SK-N-SH treated with all-trans-retinoic acid at 6 μM for 48 hours (cell line): ENCODE measurements at regions not wholly inside any gene's neighbourhood (a gene's known extent, or its start where the extent isn't known, plus 50 kb on each side); places are given as distances from the start of the nearest gene placed in this dataset.

Source experiments
- ARNTL ChIP-seq: fragments of 450-650 bp; formaldehyde crosslinking; IDR thresholded peaks from 2 replicates; pipeline ENCODE4 v1.5.0; 2020; ENCODE audit warnings: low read depth, mild to moderate bottlenecking, moderate library complexity, borderline replicate concordance
- CREB5 ChIP-seq: fragments of 250-450 bp; sonication (Bioruptor Pico); IDR thresholded peaks from 2 replicates; pipeline ENCODE4 v1.5.1; 2020; ENCODE audit warnings: low read depth, mild to moderate bottlenecking, moderate library complexity
- CSDC2 ChIP-seq: fragments of 250-450 bp; sonication (Bioruptor Pico); IDR thresholded peaks from 2 replicates; pipeline ENCODE4 v1.5.0; 2020; ENCODE audit warnings: mild to moderate bottlenecking, moderate library complexity
- CSRNP3 ChIP-seq: fragments of 250-450 bp; sonication (Bioruptor Pico); IDR thresholded peaks from 2 replicates; pipeline ENCODE4 v1.5.1; 2021; ENCODE audit warnings: mild to moderate bottlenecking, moderate library complexity
- ESRRG ChIP-seq: fragments of 250-450 bp; sonication (Bioruptor Pico); IDR thresholded peaks from 2 replicates; pipeline ENCODE4 v1.6.1; 2021; ENCODE audit warnings: mild to moderate bottlenecking
- GLIS3 ChIP-seq: fragments of 250-450 bp; sonication (Bioruptor Pico); IDR thresholded peaks from 2 replicates; pipeline ENCODE4 v1.5.0; 2020; ENCODE audit warnings: mild to moderate bottlenecking, moderate library complexity
- PATZ1 ChIP-seq: fragments of 250-450 bp; sonication (Bioruptor Pico); IDR thresholded peaks from 2 replicates; pipeline ENCODE4 v1.8.0; 2020; ENCODE audit warnings: mild to moderate bottlenecking, moderate library complexity, borderline replicate concordance
- POU6F1 ChIP-seq: fragments of 250-450 bp; sonication (Bioruptor Pico); IDR thresholded peaks from 2 replicates; pipeline ENCODE4 v1.8.0; 2021; ENCODE audit warnings: low read depth, mild to moderate bottlenecking, moderate library complexity, borderline replicate concordance
- RARB ChIP-seq: fragments of 250-450 bp; sonication (Bioruptor Pico); IDR thresholded peaks from 2 replicates; pipeline ENCODE4 v1.8.0; 2021; ENCODE audit warnings: mild to moderate bottlenecking, moderate library complexity
- SNAI2 ChIP-seq: fragments of 250-450 bp; sonication (Bioruptor Pico); IDR thresholded peaks from 2 replicates; pipeline ENCODE4 v1.5.0; 2020; ENCODE audit warnings: mild to moderate bottlenecking, moderate library complexity
- TCF4 ChIP-seq: fragments of 250-450 bp; sonication (Bioruptor Pico); IDR thresholded peaks from 2 replicates; pipeline ENCODE4 v1.8.0; 2021; ENCODE audit warnings: mild to moderate bottlenecking, moderate library complexity, borderline replicate concordance
- ZC3H10 ChIP-seq: fragments of 250-450 bp; sonication (Bioruptor Pico); IDR thresholded peaks from 2 replicates; pipeline ENCODE4 v1.5.1; 2021; ENCODE audit warnings: mild to moderate bottlenecking, moderate library complexity
- ZFP30 ChIP-seq: fragments of 450-650 bp; formaldehyde crosslinking; IDR thresholded peaks from 2 replicates; pipeline ENCODE4 v1.5.0; 2022; ENCODE audit warnings: mild to moderate bottlenecking, moderate library complexity
- ZNF565 ChIP-seq: fragments of 450-650 bp; formaldehyde crosslinking; conservative IDR thresholded peaks from 2 replicates; pipeline ENCODE4 v1.5.0; 2020; ENCODE audit warnings: low read depth, mild to moderate bottlenecking, moderate library complexity

GRCh38 chr12:65642061-65642661, 182.1 kb upstream of the HMGA2 start:
- no peak for TF ChIP-seq CREB5
- no peak for TF ChIP-seq CSRNP3
- no peak for TF ChIP-seq SNAI2
- peak; percentile 55 for TF ChIP-seq ZC3H10 (CRISPR knock-in tag)
- no peak; the same call in 1 of the 2 replicates for TF ChIP-seq PATZ1 (CRISPR knock-in tag)
- no peak for TF ChIP-seq TCF4 (CRISPR knock-in tag)
- TF ChIP-seq ESRRG = no peak
- TF ChIP-seq RARB (CRISPR knock-in tag) = 0 out of 2 replicates have a peak, but pooled peaks have one; percentile 43
- no peak for TF ChIP-seq ZNF565 (CRISPR knock-in tag)
- no peak for TF ChIP-seq CSDC2 (CRISPR knock-in tag)
- TF ChIP-seq GLIS3 = no peak
- TF ChIP-seq POU6F1 (CRISPR knock-in tag) = peak; percentile 63; the same call in 1 of the 2 replicates
- TF ChIP-seq ARNTL (CRISPR knock-in tag) = no peak
- no peak for TF ChIP-seq ZFP30
